Activated gamma-delta T cell (primary cell): ENCODE measurements at regions not wholly inside any gene's neighbourhood (a gene's known extent, or its start where the extent isn't known, plus 50 kb on each side); places are given as distances from the start of the nearest gene placed in this dataset.

ENCODE experiments used
- DNase-seq: peaks from one replicate; lab custom pipeline; 2025; lab: John Stamatoyannopoulos, UW

DNA sequence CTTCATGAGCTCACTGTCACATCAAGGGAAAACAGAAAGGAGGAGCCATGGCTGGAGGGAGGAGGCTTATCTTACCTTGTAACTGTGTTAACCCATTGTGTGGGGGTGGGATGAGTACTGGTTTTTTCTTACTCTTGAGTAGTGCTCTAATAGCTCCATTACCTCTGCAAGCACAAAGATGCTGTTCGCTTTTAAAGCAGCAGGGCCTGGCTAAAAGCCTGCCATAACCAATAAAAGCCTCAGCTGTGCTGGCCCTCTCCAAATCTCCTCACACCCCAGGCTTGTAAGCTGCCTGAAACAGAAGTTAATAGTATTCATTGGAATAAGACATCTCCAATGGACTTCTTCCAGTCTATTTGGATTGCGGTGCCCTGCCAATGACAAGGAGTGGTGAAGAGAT lies 544.1 kb downstream of the TUSC7 start:
- no peak for DNase-seq

DNA sequence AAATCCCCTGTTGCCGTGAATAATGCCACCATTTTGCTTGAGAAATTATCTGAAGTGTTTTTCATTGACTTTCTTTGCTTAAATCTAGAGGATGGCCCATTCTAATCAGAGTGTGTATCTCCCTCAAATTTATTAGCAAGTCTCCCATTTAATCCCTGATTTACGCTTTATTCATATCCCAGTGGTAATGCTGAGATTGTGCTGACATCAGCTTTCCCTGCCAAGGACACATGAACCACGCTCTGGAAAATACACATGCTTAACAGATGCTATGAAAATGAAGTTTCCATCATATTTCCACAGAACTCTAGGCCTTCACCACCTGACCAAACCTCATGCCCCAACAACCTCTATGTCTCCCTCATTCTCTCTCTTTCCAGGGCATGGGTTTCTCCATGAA lies 545.4 kb downstream of the TUSC7 start:
- no peak for DNase-seq

GRCh38 chr3:117255736-117256135 lies 546.2 kb downstream of the TUSC7 start:
- no peak for DNase-seq

DNA sequence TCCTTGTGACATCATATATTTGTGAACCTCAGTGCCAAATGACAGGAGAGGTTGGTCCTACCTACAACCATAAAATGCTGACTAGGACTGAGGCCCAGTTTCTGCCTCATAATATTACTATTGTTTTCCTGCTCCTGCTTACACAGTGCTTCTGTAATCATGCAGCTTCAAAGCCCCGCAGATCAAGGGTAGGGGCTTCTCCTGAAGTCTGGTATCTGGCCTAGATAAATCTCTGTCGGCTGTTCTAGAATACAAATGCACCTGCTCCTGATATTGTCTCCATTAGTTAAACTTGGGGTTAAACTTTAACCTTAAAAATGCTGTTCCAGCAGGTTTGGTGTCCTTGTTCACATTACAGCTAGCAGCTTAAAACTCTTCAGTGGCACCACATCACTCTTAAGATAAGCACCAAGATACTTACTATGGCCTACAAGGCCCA lies 552.4 kb downstream of the TUSC7 start:
- DNase-seq = no peak

DNA sequence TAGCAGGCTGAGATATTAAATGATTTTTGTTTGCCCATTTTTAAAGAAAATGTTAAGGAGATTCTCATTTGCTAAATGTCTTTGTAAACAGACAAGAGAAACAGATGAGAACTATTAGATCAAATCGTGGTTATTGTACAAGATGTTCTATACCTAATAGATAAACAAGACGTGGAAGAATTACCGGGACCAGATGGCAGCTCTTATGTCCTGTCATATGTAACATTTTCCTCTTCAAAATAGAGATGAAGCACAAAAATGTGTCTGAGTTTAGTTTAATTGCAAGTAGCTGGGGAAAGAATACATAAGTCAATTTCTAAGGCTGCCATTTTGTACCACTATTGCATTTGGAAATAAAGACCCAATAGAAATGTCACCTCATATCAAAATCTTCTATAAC lies 553.7 kb downstream of the TUSC7 start:
- no peak for DNase-seq

DNA sequence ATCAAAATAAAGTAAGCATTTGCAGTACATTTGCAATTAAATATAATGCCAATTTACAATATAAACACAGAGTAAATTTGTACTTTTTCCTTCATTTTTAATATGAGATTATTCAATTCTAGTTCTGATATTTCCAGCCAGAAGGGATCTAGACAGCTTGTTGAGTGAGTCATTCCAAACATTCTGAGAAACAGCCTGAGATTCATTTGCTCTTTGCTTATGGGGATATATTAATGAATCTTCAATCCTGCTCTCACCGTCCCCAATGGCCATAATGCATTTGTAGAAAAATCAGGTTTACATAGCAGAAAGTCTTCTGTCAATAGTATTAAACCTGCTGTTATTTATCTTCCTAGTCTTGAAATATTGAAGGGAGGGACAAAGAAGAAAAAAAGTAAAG lies 554.2 kb downstream of the TUSC7 start:
- DNase-seq = no peak

DNA sequence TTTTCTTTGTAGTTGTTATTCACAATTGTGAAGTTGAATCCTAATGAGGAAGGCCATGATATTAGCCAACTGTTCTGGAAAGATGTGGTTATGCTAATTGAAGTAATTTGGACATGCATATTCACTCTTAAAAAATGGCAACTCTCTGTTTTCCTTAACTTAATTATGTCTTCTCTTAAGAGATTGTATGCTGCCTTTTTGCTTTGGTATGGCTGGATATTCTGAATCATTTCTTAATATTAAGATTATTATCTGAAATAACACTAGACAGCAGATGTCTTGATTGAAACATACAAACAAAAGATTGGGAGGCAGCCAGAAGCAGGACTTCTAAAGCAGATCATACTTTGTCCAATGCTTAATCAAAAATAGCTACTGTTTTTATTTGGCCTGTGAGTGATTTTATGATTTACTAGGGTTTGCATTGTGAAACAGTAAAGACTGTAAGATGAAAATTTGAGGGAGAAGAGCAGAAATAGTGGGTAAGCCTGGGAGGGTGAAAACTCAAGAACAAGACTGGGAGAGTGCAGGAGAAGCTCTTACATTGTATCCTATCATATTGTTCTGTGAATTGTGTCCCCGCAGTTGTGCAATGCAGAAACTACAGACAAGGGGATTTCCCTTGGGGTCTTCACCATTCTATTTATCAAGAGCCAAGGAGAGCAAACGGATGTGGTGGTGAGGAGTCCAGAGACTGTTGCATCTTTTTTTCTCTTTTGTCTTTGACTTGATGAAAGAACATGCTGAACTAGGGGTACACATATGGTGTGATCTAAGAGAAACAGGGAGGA lies 554.8 kb downstream of the TUSC7 start:
- no peak for DNase-seq

DNA sequence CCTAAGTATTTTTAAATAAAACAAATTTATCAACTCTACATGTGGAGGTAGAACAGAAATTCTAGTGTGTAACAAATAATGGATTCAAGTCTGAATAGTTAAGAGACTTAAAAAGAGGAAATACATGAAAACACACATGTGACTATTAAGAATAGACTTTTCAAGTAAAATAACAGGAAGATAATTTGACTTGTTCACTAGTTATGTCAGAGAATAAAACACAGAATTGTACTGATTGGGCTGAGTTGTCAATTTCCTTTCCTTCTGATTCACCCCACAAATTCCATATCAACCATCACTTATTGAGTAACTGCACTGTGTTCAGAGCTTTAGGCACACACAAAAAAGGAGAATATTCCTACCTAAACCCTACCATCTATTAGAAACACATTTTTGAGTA lies 557.2 kb downstream of the TUSC7 start:
- no peak for DNase-seq

DNA sequence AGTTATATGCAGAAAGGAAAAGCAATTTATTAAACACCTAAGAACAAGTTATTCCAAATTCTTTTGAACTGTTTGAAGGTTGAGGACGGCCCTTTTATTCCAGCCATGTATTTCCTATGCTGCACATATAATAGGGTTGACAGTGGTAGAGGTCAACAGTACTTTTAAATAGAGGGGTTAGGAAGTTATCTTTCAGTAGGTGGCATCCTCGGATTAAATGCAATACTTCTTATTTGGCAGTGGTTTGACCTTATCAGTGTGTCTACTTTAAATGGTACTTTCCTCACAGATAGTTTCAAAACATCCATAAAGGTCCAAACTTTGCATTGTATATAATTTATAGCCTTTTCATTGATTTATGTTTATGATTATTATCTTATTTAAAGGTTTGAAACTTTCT lies 558.7 kb downstream of the TUSC7 start:
- DNase-seq = no peak

GRCh38 chr3:117272274-117272673 lies 562.7 kb downstream of the TUSC7 start:
- no peak for DNase-seq

- no peak for DNase-seq
Measured at GRCh38 chr3:117272876-117273523, 563.4 kb downstream of the TUSC7 start.

- DNase-seq = no peak
Measured at GRCh38 chr3:117277816-117278215, 568.2 kb downstream of the TUSC7 start.

DNA sequence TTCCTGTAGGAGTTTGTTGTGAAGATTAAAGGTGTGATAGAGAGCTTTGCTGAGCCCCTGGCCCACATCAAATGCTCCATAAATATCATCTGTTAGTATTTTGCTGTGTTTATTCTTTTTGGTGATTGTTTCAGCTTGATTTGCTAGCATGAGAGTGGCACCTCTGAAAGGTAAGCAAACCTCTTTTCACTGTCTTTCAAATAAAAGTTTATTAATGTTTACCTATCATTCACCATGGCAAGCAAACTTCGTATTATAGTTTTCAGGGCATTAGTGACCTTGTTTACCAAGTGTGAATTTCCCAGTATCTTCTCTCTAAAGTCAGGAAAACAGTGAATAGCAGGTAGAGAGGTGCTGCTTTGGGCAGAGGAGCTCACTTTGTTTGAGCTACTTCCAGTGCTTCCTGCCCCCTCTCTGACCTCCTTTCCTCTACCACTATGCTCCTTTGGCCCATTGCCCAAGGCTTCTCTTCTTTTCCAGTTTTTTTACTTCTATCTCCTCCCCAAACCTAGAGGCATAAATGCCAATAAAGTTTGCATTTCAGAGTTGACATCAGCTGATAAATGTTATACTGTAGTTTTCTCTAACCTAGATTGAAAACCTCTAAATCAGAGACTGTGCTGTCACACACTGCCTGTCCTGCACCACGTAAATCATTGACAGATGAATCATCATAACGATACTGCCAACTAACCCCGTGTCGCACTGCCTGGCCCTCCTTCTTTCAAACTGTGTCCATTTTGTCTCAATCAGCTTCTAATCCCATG lies 569.0 kb downstream of the TUSC7 start:
- DNase-seq = no peak

- DNase-seq = no peak
Measured at GRCh38 chr3:117281371-117281770, 571.8 kb downstream of the TUSC7 start.

DNA sequence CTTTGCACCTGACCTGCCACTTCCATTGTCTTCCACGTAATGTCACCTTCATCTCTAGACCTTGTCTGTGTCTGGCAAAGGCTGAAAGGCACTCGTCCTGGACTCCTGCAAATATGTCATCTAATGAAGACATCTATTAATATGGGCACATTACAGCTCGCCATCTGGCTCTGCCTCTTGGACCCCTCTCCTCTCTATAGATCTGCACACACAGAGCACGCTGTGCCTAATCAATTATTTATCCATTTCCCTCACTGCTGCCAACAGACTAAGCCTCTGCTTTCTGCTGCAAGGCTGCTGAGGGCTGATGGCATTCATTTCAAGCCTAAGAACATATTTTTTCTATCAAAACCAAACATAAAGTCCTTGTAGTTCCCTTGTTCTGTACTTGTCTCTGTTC lies 573.0 kb downstream of the TUSC7 start:
- DNase-seq = no peak

- no peak for DNase-seq
Measured at GRCh38 chr3:117285737-117286136, 576.2 kb downstream of the TUSC7 start.

DNA sequence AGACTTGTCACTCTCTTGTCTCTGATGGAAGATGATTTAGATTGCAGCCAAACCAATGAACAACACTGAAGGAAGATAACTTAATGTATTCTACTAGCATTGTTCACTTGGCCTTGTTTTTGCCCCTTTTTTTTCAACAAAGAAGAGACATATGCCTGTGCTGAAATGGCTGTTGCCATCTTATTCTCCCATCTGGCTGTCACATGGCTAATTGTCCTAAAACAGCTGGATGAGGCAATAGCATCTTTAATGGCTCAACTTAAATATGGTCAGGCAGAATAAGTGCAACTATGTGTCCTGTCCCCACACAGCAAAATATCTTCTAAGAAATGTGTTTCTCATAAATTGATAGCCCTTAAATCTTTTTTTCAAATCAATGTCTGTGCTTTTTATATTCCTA lies 576.9 kb downstream of the TUSC7 start:
- DNase-seq = no peak

GRCh38 chr3:117287602-117288001 lies 578.0 kb downstream of the TUSC7 start:
- DNase-seq = no peak

- no peak for DNase-seq
Measured at GRCh38 chr3:117291476-117291875, 581.9 kb downstream of the TUSC7 start.

- DNase-seq = no peak
Measured at GRCh38 chr3:117297065-117297464, 587.5 kb downstream of the TUSC7 start.

GRCh38 chr3:117297541-117297940 lies 588.0 kb downstream of the TUSC7 start:
- DNase-seq = no peak

GRCh38 chr3:117298273-117298672 lies 588.7 kb downstream of the TUSC7 start:
- no peak for DNase-seq

GRCh38 chr3:117302428-117302827 lies 592.8 kb downstream of the TUSC7 start:
- DNase-seq = no peak
